ENCODE measurements at regions not wholly inside any gene's neighbourhood (a gene's known extent, or its start where the extent isn't known, plus 50 kb on each side); places are given as distances from the start of the nearest gene placed in this dataset.
"Not testable (repeated sequence)": the region's sequence is repeated elsewhere in the genome, so short reads cannot be mapped to it uniquely, and the experiment has no call there.

DNA sequence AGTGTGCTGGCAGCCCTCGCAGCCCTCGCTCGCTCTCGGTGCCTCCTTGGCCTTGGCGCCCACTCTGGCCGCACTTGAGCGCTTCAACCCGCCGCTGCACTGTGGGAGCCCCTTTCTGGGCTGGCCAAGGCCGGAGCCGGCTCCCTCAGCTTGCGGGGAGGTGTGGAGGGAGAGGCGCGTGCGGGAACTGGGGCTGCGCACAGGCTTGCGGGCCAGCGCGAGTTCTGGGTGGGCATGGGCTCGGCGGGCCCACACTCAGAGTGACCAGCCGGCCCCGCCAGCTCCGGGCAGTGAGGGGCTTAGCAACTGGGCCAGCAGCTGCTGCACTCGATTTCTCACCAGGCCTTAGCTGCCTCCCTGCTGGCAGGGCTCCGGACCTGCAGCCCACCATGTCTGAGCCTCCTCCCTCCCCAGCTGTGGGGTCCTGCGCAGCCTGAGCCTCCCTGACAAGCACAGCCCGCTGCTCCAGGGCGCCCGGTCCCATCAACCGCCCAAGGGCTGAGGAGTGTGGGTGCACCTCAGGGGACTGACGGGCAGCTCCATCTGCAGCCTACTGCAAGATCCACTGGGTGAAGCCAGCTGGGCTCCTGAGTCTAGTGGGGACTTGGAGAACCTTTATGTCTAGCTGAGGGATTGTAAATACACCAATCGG lies 786.0 kb upstream of the SORCS1 start:
- TF ChIP-seq POLR2AphosphoS5 (IDR thresholded peaks at IDR 0.05); POLR2A (IDR thresholded peaks at IDR 0.05; ENCODE audit: low read depth); EP300 (IDR thresholded peaks at IDR 0.05): not testable (repeated sequence)
- TF ChIP-seq, protein P1, sequence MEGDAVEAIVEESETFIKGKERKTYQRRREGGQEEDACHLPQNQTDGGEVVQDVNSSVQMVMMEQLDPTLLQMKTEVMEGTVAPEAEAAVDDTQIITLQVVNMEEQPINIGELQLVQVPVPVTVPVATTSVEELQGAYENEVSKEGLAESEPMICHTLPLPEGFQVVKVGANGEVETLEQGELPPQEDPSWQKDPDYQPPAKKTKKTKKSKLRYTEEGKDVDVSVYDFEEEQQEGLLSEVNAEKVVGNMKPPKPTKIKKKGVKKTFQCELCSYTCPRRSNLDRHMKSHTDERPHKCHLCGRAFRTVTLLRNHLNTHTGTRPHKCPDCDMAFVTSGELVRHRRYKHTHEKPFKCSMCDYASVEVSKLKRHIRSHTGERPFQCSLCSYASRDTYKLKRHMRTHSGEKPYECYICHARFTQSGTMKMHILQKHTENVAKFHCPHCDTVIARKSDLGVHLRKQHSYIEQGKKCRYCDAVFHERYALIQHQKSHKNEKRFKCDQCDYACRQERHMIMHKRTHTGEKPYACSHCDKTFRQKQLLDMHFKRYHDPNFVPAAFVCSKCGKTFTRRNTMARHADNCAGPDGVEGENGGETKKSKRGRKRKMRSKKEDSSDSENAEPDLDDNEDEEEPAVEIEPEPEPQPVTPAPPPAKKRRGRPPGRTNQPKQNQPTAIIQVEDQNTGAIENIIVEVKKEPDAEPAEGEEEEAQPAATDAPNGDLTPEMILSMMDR (IDR thresholded peaks at IDR 0.05): not testable (repeated sequence)
